GM18868 (cell line): ENCODE measurements at regions not wholly inside any gene's neighbourhood (a gene's known extent, or its start where the extent isn't known, plus 50 kb on each side); places are given as distances from the start of the nearest gene placed in this dataset.
"Not testable (repeated sequence)": the region's sequence is repeated elsewhere in the genome, so short reads cannot be mapped to it uniquely, and the experiment has no call there.

Experiments used
- ATAC-seq: cut with Tn5 transposase; IDR thresholded peaks from one replicate; pipeline ENCODE4 v1.9.1; 2021; ENCODE audit warnings: mild to moderate bottlenecking, moderate library complexity; ENCODE audit not compliant: unreplicated experiment

- peak; percentile 61 for ATAC-seq
These were observed 119.8 kb upstream of the SPAG17 start for GRCh38 chr1:118304722-118305359.

- no peak for ATAC-seq
These were observed 118.5 kb upstream of the SPAG17 start for GRCh38 chr1:118303534-118303933.

- ATAC-seq: no peak
These were observed 118.0 kb upstream of the SPAG17 start for GRCh38 chr1:118303064-118303463.

GRCh38 chr1:118302145-118302544, 117.1 kb upstream of the SPAG17 start:
- no peak for ATAC-seq

- ATAC-seq: no peak
These were observed 115.8 kb upstream of the SPAG17 start for GRCh38 chr1:118300808-118301207.

GRCh38 chr1:118298397-118298796, 113.4 kb upstream of the SPAG17 start:
- ATAC-seq: no peak

GRCh38 chr1:118297521-118297920, 112.5 kb upstream of the SPAG17 start:
- no peak for ATAC-seq

- no peak for ATAC-seq
These were observed 110.0 kb upstream of the SPAG17 start for GRCh38 chr1:118294875-118295642.

GRCh38 chr1:118291661-118292060, 106.6 kb upstream of the SPAG17 start:
- ATAC-seq: no peak

GRCh38 chr1:118290571-118290970, 105.5 kb upstream of the SPAG17 start:
- ATAC-seq: no peak

GRCh38 chr1:118290046-118290445, 105.0 kb upstream of the SPAG17 start:
- no peak for ATAC-seq

GRCh38 chr1:118280656-118281055, 95.6 kb upstream of the SPAG17 start:
- not testable (repeated sequence) for ATAC-seq

GRCh38 chr1:118275472-118276115, 90.6 kb upstream of the SPAG17 start:
- no peak for ATAC-seq

GRCh38 chr1:118272884-118273283, 87.9 kb upstream of the SPAG17 start:
- no peak for ATAC-seq

GRCh38 chr1:118271883-118272282, 86.9 kb upstream of the SPAG17 start:
- ATAC-seq: peak; percentile 61

- ATAC-seq: no peak
These were observed 84.6 kb upstream of the SPAG17 start for GRCh38 chr1:118269598-118269997.

GRCh38 chr1:118266436-118266835, 81.4 kb upstream of the SPAG17 start:
- ATAC-seq: no peak

- ATAC-seq: no peak
These were observed 79.3 kb upstream of the SPAG17 start for GRCh38 chr1:118264343-118264742.

GRCh38 chr1:118262865-118263264, 77.8 kb upstream of the SPAG17 start:
- ATAC-seq: no peak

- ATAC-seq: no peak
These were observed 73.9 kb upstream of the SPAG17 start for GRCh38 chr1:118258975-118259374.

GRCh38 chr1:118257946-118258345, 72.9 kb upstream of the SPAG17 start:
- no peak for ATAC-seq
